HepG2 (cell line): ENCODE measurements at regions not wholly inside any gene's neighbourhood (a gene's known extent, or its start where the extent isn't known, plus 50 kb on each side); places are given as distances from the start of the nearest gene placed in this dataset.
"Not testable (repeated sequence)": the region's sequence is repeated elsewhere in the genome, so short reads cannot be mapped to it uniquely, and the experiment has no call there.

Experiments
- ATAC-seq: fragments of 200-7000 bp; cut with Tn5 transposase; 3 replicates; pipeline ENCODE4 v1.9.1; 2020; ENCODE audit warnings: mild to moderate bottlenecking, moderate library complexity
- BruUV-seq: library from RNA; stranded (reverse); fragments of 400-500 nt; replicated peaks from 2 replicates; lab custom pipeline; 2021; lab: Mats Ljungman, UMichigan
- CTCF ChIA-PET: fragments of 300-600 bp; formaldehyde crosslinking; extraction: SDS; loops from one replicate; lab custom pipeline; 2021; ENCODE audit warnings: low total read pairs, inconsistent platforms, low intra/inter-chr PET ratio; lab: Yijun Ruan, JAX
- POLR2A ChIA-PET: fragments of 350-600 bp; sonication (Branson Sonifier 250); formaldehyde crosslinking; loops from one replicate; lab custom pipeline; 2020; ENCODE audit warnings: antibody characterized with exemption, inconsistent platforms; lab: Yijun Ruan, JAX
- DNase-seq: peaks from one replicate; pipeline ENCODE4 v3.0.0-alpha.2; 2015; ENCODE audit warnings: low spot score
- FAIRE-seq: peaks from 3 replicates; lab custom pipeline; 2011; peaks lifted over from hg19 to GRCh38; lab: Jason Lieb, UNC
- H2AFZ ChIP-seq: one replicate; pipeline ENCODE4 v1.6.1; 2011; ENCODE audit warnings: low read length, inconsistent platforms
- H3K27ac ChIP-seq: fragments of 300-600 bp; 3 replicates; pipeline ENCODE4 v1.8.0; 2011; ENCODE audit warnings: mixed run types, mild to moderate bottlenecking, mixed read lengths, low read length, inconsistent platforms; ENCODE audit not compliant: insufficient read depth; ENCODE audit errors: extremely low read length
- H3K27me3 ChIP-seq, 2 experiments: fragments of 200-600 bp in 1 of 2; 2 replicates in 1 of 2; 3 replicates in 1 of 2; pipeline versions ENCODE4 v1.6.0 to v1.8.0; 2011; ENCODE audit warnings: low read length in 2 of 2, mild to moderate bottlenecking in 2 of 2, moderate library complexity in 2 of 2, inconsistent platforms in 1 of 2; ENCODE audit not compliant: insufficient read depth in 2 of 2, control insufficient read depth in 1 of 2
- H3K36me3 ChIP-seq, 2 experiments: fragments of 200-600 bp in 1 of 2; replicated peaks in 1 of 2; 2 replicates in 1 of 2; 3 replicates in 1 of 2; pipeline versions ENCODE4 v1.5.1 to v1.8.0; 2011; ENCODE audit warnings: low read length in 2 of 2, inconsistent platforms in 1 of 2; ENCODE audit not compliant: insufficient read depth in 2 of 2, control insufficient read depth in 1 of 2
- H3K4me1 ChIP-seq: 2 replicates; pipeline ENCODE4 v1.5.1; 2012; ENCODE audit warnings: low read length, inconsistent platforms; ENCODE audit not compliant: insufficient read depth
- H3K4me2 ChIP-seq: 2 replicates; pipeline ENCODE4 v1.6.0; 2011; ENCODE audit warnings: low read depth, low read length, inconsistent platforms
- H3K4me3 ChIP-seq, 3 experiments: fragments of 200-600 bp in 1 of 3; sonication (generic), shearing (Covaris generic) in 1 of 3; replicated peaks in 1 of 3; 2 replicates each; pipeline ENCODE4 v1.5.1; 2011 to 2016; ENCODE audit warnings: low read length in 3 of 3, inconsistent platforms in 2 of 3, low read depth in 2 of 3, mild to moderate bottlenecking in 2 of 3, control low read depth in 1 of 3, mixed read lengths in 1 of 3; ENCODE audit not compliant: insufficient read depth in 1 of 3
- H3K79me2 ChIP-seq: one replicate; pipeline ENCODE4 v1.6.1; 2011; ENCODE audit warnings: low read length, inconsistent platforms; ENCODE audit not compliant: insufficient read depth
- H3K9ac ChIP-seq: 2 replicates; pipeline ENCODE4 v1.6.0; 2011; ENCODE audit warnings: mild to moderate bottlenecking, low read depth, low read length, inconsistent platforms; ENCODE audit not compliant: insufficient read depth
- H3K9me3 ChIP-seq: 2 replicates; pipeline ENCODE4 v1.5.1; 2012; ENCODE audit warnings: mild to moderate bottlenecking, low read length
- H4K20me1 ChIP-seq: 2 replicates; pipeline ENCODE4 v1.6.0; 2011; ENCODE audit warnings: inconsistent platforms, mild to moderate bottlenecking, low read length, moderate library complexity; ENCODE audit not compliant: insufficient read depth
- WGBS: methylation state at CpG from one replicate; pipeline ENCODE4 v1.1.6; 2017; ENCODE audit warnings: low lambda C conversion rate; 5-methylcytosine and 5-hydroxymethylcytosine counted together
- in situ Hi-C: cut with HindIII; loops from 2 replicates; pipeline ENCODE4 v1.10.0; 2017; ENCODE audit warnings: low pct_unique_long_range_greater_than_20kb; ENCODE audit not compliant: extremely low pct_ligation_motif_present
- intact Hi-C: fragments of 100-400 bp; cut with micrococcal nuclease; formaldehyde crosslinking; loops from one replicate; pipeline ENCODE4 v1.10.0; 2022; ENCODE audit not compliant: unreplicated experiment

DNA sequence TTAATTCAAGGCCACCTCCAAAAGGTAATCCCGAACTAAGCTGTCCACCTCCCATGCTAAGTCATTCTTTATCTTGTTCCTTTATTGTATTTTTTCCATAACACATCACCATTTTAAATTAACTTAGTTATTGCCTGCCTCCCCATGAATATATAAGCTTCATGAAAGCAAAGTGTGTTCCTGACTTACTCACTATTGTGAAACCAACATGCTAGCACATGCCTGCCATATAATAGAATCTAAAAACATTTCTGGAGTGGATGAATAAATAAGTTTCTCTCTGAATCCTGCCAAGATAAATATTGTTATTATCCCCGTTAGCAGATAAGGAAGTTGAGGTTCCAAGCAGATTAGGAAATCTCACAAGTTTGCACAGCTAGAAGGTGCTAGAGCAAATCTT, 98.7 kb upstream of the RRN3 start:
- in situ Hi-C loops, H4K20me1 ChIP-seq, H3K27ac ChIP-seq, H3K4me1 ChIP-seq, H3K36me3 ChIP-seq, DNase-seq, CTCF ChIA-PET, H3K27me3 ChIP-seq, H3K79me2 ChIP-seq, BruUV-seq, H3K4me3 ChIP-seq, intact Hi-C loops, H3K9ac ChIP-seq, ATAC-seq, POLR2A ChIA-PET, FAIRE-seq, H2AFZ ChIP-seq, H3K4me2 ChIP-seq, H3K9me3 ChIP-seq: not testable (repeated sequence)
- WGBS: 0% methylated on average over 2 of the region's 2 CpGs

DNA sequence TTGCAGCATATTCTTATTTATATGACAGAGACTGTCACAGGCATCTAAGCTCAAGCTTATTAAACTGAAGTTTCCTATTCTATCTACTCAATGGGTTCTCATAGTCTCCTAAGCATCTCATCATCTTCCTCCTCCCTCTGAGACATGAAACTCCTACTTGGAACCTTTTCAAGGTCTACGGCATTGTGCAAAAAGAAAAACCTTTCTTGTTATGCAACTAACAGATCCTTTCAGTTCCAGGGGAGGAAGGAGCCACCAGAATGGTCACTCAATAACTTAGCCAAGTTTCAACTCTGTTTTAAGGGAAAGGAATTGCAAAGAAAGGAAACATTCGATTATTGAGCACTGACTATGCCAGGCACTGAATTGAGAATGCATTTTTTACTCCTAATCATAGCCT, 98.1 kb upstream of the RRN3 start:
- H3K36me3 ChIP-seq, H3K4me3 ChIP-seq, H4K20me1 ChIP-seq, H3K27ac ChIP-seq, FAIRE-seq, POLR2A ChIA-PET, H3K79me2 ChIP-seq, in situ Hi-C loops, H3K4me1 ChIP-seq, H3K9me3 ChIP-seq, H3K9ac ChIP-seq, ATAC-seq, intact Hi-C loops, H2AFZ ChIP-seq, DNase-seq, BruUV-seq, H3K4me2 ChIP-seq, CTCF ChIA-PET, H3K27me3 ChIP-seq: not testable (repeated sequence)
- 8% methylated on average over 2 of the region's 2 CpGs for WGBS

DNA sequence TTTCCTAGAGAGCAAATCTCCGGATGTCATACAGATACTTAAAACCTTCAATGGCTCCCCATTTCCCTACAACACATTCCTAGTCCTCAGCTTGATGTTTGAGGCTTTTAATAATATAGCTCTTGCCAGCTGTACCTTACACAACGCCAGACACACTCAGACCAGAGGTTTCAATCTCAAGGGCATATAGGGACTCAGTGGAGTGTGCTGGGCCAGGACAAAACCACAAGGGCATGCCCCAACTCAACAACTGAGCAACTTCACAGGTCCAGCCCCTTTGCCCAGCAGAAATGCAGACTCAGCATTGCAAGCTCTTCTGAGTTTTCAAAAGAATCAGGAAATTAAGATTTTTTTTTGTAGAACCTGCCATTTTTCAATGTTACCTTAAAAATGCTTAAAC, 95.4 kb upstream of the RRN3 start:
- intact Hi-C loops, H3K79me2 ChIP-seq, in situ Hi-C loops, DNase-seq, H3K9me3 ChIP-seq, H3K4me1 ChIP-seq, FAIRE-seq, H3K36me3 ChIP-seq, POLR2A ChIA-PET, H3K27ac ChIP-seq, ATAC-seq, H4K20me1 ChIP-seq, H3K4me2 ChIP-seq, CTCF ChIA-PET, H3K4me3 ChIP-seq, BruUV-seq, H3K27me3 ChIP-seq, H2AFZ ChIP-seq, H3K9ac ChIP-seq: not testable (repeated sequence)
- no CpG with 5 or more reads among the region's 2 CpGs for WGBS
